HL-60 (cell line): ENCODE measurements at regions not wholly inside any gene's neighbourhood (a gene's known extent, or its start where the extent isn't known, plus 50 kb on each side); places are given as distances from the start of the nearest gene placed in this dataset.

ENCODE experiments used
- DNase-seq, 2 experiments: peaks; one replicate each; pipeline ENCODE4 v3.0.0-alpha.2; 2010 to 2020; ENCODE audit warnings: low read depth in 1 of 2, low spot score in 1 of 2
- H3K27ac ChIP-seq: fragments of 250-450 bp; sonication (Bioruptor Pico); replicated peaks from 2 replicates; pipeline ENCODE4 v1.5.1; 2020; ENCODE audit warnings: mild to moderate bottlenecking, moderate library complexity
- H3K27me3 ChIP-seq: fragments of 250-450 bp; sonication (Bioruptor Pico); 2 replicates; pipeline ENCODE4 v1.5.1; 2021; ENCODE audit warnings: mild to moderate bottlenecking, moderate library complexity; ENCODE audit not compliant: insufficient read depth, poor library complexity, severe bottlenecking
- H3K4me3 ChIP-seq: replicated peaks from 2 replicates; pipeline ENCODE4 v1.5.1; 2011; ENCODE audit warnings: mild to moderate bottlenecking, control low read depth, low read length; ENCODE audit not compliant: insufficient read depth
- CTCF ChIP-seq: IDR thresholded peaks from one replicate; pipeline ENCODE4 v1.5.1; 2011; ENCODE audit warnings: low read length, control low read depth, inconsistent platforms; ENCODE audit not compliant: insufficient read depth
- GABPA ChIP-seq: IDR thresholded peaks from 2 replicates; pipeline ENCODE4 v1.6.1; 2012; ENCODE audit warnings: low read depth
- POLR2AphosphoS5 ChIP-seq: IDR thresholded peaks from 2 replicates; pipeline ENCODE4 v1.6.1; 2012; ENCODE audit warnings: low read depth
- REST ChIP-seq: IDR thresholded peaks from 2 replicates; pipeline ENCODE4 v1.6.1; 2012; ENCODE audit warnings: low read depth; ENCODE audit not compliant: insufficient replicate concordance
- SPI1 ChIP-seq: IDR thresholded peaks from 2 replicates; pipeline ENCODE4 v1.6.1; 2012; ENCODE audit warnings: low read depth, mild to moderate bottlenecking, borderline replicate concordance

- TF ChIP-seq GABPA (no peak), CTCF (no peak), REST (no peak), SPI1 (no peak), POLR2AphosphoS5 (no peak)
Measured at GRCh38 chr11:93080146-93080759, 110.8 kb downstream of the MTNR1B start.

GRCh38 chr11:93081694-93082093 is 112.2 kb downstream of the MTNR1B start:
- Histone ChIP-seq H3K27me3 (peaks cover 3% of the 10 kb centered on the region), H3K4me3 (no peak overlapping the region), H3K27ac (no peak overlapping the region)
- DNase-seq, result no peak
- TF ChIP-seq CTCF, result no peak
- no peak for TF ChIP-seq REST
- no peak for TF ChIP-seq SPI1
- TF ChIP-seq POLR2AphosphoS5, result no peak
- no peak for TF ChIP-seq GABPA

More at GRCh38 chr11:93080146-93080759, 110.8 kb downstream of the MTNR1B start:
- H3K27me3 ChIP-seq, result peaks cover 3% of the 10 kb centered on the region
- no peak overlapping the region for H3K4me3 ChIP-seq
- no peak for DNase-seq
- H3K27ac ChIP-seq, result no peak overlapping the region

GRCh38 chr11:93082900-93083299 is 113.4 kb downstream of the MTNR1B start:
- TF ChIP-seq SPI1, result no peak
- TF ChIP-seq GABPA, result no peak
- no peak for TF ChIP-seq REST
- no peak for TF ChIP-seq POLR2AphosphoS5
- TF ChIP-seq CTCF, result no peak
- Histone ChIP-seq H3K27ac (no peak overlapping the region), H3K4me3 (no peak overlapping the region), H3K27me3 (peaks cover 6% of the 10 kb centered on the region)
- no peak for DNase-seq
